ENCODE measurements at regions not wholly inside any gene's neighbourhood (a gene's known extent, or its start where the extent isn't known, plus 50 kb on each side); places are given as distances from the start of the nearest gene placed in this dataset.

DNA sequence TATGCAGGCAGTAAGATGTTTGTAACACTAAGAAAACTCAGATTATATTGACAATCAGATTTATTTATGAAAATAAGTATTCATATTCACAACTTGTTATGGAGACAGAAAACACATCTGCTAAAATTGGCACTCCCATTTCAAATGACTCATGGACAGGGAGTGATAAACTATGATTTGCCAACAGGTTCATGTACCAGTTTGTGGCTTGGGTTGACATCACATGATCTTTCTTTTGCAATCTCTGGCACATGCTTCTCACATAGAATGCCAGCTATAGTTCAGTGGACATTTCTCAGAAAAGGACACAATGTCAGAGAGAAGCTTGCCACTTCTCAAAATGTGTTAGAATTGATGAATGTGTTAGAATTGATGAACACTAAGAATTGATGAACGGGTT lies 663.2 kb upstream of the ANKRD30A start:
- TF ChIP-seq, protein P1, sequence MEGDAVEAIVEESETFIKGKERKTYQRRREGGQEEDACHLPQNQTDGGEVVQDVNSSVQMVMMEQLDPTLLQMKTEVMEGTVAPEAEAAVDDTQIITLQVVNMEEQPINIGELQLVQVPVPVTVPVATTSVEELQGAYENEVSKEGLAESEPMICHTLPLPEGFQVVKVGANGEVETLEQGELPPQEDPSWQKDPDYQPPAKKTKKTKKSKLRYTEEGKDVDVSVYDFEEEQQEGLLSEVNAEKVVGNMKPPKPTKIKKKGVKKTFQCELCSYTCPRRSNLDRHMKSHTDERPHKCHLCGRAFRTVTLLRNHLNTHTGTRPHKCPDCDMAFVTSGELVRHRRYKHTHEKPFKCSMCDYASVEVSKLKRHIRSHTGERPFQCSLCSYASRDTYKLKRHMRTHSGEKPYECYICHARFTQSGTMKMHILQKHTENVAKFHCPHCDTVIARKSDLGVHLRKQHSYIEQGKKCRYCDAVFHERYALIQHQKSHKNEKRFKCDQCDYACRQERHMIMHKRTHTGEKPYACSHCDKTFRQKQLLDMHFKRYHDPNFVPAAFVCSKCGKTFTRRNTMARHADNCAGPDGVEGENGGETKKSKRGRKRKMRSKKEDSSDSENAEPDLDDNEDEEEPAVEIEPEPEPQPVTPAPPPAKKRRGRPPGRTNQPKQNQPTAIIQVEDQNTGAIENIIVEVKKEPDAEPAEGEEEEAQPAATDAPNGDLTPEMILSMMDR (IDR thresholded peaks at IDR 0.05), result no peak
- no peak for TF ChIP-seq POLR2A (IDR thresholded peaks at IDR 0.05)
